ENCODE measurements at regions not wholly inside any gene's neighbourhood (a gene's known extent, or its start where the extent isn't known, plus 50 kb on each side); places are given as distances from the start of the nearest gene placed in this dataset.

GRCh38 chr15:37203050-37203449, 102.7 kb upstream of the MEIS2 start:
- no peaks in the 10 kb centered on the region for H3K4me1 ChIP-seq (ENCODE audit: low read depth, poor library complexity, severe bottlenecking)
- no peak overlapping the region for H3K9ac ChIP-seq
- H3K79me2 ChIP-seq (ENCODE audit: insufficient read depth, low read depth) = no peaks in the 10 kb centered on the region
- no peak overlapping the region for H3K27ac ChIP-seq
- H3K4me2 ChIP-seq = no peak overlapping the region
- H3K36me3 ChIP-seq (ENCODE audit: insufficient read depth) = no peaks in the 10 kb centered on the region
- no peak overlapping the region for H2AFZ ChIP-seq (ENCODE audit: low read depth)
- H3K27me3 ChIP-seq (ENCODE audit: insufficient read depth, low read depth) = no peaks in the 10 kb centered on the region
- H4K20me1 ChIP-seq (ENCODE audit: insufficient read depth) = no peaks in the 10 kb centered on the region
- no peak overlapping the region for H3K4me3 ChIP-seq (IDR thresholded peaks at IDR 0.05; ENCODE audit: insufficient read depth, low read depth, low read length)
- TF ChIP-seq, protein P1, sequence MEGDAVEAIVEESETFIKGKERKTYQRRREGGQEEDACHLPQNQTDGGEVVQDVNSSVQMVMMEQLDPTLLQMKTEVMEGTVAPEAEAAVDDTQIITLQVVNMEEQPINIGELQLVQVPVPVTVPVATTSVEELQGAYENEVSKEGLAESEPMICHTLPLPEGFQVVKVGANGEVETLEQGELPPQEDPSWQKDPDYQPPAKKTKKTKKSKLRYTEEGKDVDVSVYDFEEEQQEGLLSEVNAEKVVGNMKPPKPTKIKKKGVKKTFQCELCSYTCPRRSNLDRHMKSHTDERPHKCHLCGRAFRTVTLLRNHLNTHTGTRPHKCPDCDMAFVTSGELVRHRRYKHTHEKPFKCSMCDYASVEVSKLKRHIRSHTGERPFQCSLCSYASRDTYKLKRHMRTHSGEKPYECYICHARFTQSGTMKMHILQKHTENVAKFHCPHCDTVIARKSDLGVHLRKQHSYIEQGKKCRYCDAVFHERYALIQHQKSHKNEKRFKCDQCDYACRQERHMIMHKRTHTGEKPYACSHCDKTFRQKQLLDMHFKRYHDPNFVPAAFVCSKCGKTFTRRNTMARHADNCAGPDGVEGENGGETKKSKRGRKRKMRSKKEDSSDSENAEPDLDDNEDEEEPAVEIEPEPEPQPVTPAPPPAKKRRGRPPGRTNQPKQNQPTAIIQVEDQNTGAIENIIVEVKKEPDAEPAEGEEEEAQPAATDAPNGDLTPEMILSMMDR (conservative IDR thresholded peaks at IDR 0.05; ENCODE audit: low read depth, low read length) = no peak

- H3K79me2 ChIP-seq (ENCODE audit: insufficient read depth, low read depth) = no peaks in the 10 kb centered on the region
- no peak overlapping the region; the same call in 1 of the 2 replicates for H3K4me2 ChIP-seq
- H3K9ac ChIP-seq = no peak overlapping the region
- H3K36me3 ChIP-seq (ENCODE audit: insufficient read depth) = no peaks in the 10 kb centered on the region
- no peaks in the 10 kb centered on the region for H4K20me1 ChIP-seq (ENCODE audit: insufficient read depth)
- H2AFZ ChIP-seq (ENCODE audit: low read depth) = no peak overlapping the region
- no peaks in the 10 kb centered on the region for H3K27me3 ChIP-seq (ENCODE audit: insufficient read depth, low read depth)
- H3K4me1 ChIP-seq (ENCODE audit: low read depth, poor library complexity, severe bottlenecking) = no peaks in the 10 kb centered on the region
- TF ChIP-seq, protein P1 (conservative IDR thresholded peaks at IDR 0.05; ENCODE audit: low read depth, low read length) = no peak; the same call in 1 of the 2 replicates
- H3K4me3 ChIP-seq (IDR thresholded peaks at IDR 0.05; ENCODE audit: insufficient read depth, low read depth, low read length) = no peak overlapping the region
- H3K27ac ChIP-seq = no peak overlapping the region
These were observed 104.3 kb upstream of the MEIS2 start for GRCh38 chr15:37204692-37205091.

DNA sequence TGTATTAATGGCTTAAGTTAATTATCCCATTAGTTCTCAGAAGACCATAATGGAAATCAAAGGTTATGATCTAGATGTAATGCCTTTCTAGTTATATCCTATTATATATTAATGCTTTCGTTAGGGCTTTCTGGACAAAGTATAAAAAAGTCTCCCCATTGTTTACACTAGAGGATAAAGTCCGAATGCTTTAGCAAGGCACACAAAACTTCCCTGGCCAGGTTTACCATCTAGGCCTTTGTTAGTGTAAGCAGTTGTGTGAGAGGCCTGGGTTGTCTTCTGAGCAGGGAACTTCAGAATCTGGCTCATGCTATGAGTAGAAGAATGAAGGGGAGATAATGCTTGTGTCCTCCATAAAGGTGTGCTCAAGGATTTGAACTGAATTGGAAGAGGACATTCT, 106.3 kb upstream of the MEIS2 start:
- no peak overlapping the region for H3K9ac ChIP-seq
- TF ChIP-seq, protein P1 (conservative IDR thresholded peaks at IDR 0.05; ENCODE audit: low read depth, low read length) = no peak
- H3K27me3 ChIP-seq (ENCODE audit: insufficient read depth, low read depth) = no peaks in the 10 kb centered on the region
- H3K79me2 ChIP-seq (ENCODE audit: insufficient read depth, low read depth) = no peaks in the 10 kb centered on the region
- no peak overlapping the region for H2AFZ ChIP-seq (ENCODE audit: low read depth)
- no peak overlapping the region for H3K27ac ChIP-seq
- no peak overlapping the region for H3K4me2 ChIP-seq
- H3K36me3 ChIP-seq (ENCODE audit: insufficient read depth) = no peaks in the 10 kb centered on the region
- H3K4me3 ChIP-seq (IDR thresholded peaks at IDR 0.05; ENCODE audit: insufficient read depth, low read depth, low read length) = no peak overlapping the region
- no peaks in the 10 kb centered on the region for H4K20me1 ChIP-seq (ENCODE audit: insufficient read depth)
- no peaks in the 10 kb centered on the region for H3K4me1 ChIP-seq (ENCODE audit: low read depth, poor library complexity, severe bottlenecking)

- Histone ChIP-seq H3K9ac (no peak overlapping the region), H3K4me1 (ENCODE audit: low read depth, poor library complexity, severe bottlenecking) (no peaks in the 10 kb centered on the region), H3K4me2 (no peak overlapping the region), H3K36me3 (ENCODE audit: insufficient read depth) (no peaks in the 10 kb centered on the region), H2AFZ (ENCODE audit: low read depth) (no peak overlapping the region), H3K4me3 (IDR thresholded peaks at IDR 0.05; ENCODE audit: insufficient read depth, low read depth, low read length) (no peak overlapping the region), H4K20me1 (ENCODE audit: insufficient read depth) (no peaks in the 10 kb centered on the region), H3K79me2 (ENCODE audit: insufficient read depth, low read depth) (no peaks in the 10 kb centered on the region), H3K27me3 (ENCODE audit: insufficient read depth, low read depth) (no peaks in the 10 kb centered on the region), H3K27ac (no peak overlapping the region)
- TF ChIP-seq, protein P1 (conservative IDR thresholded peaks at IDR 0.05; ENCODE audit: low read depth, low read length) = no peak
These were observed 108.0 kb upstream of the MEIS2 start for GRCh38 chr15:37208146-37209040.

All from KMS-11 (cell line).